ENCODE measurements at regions not wholly inside any gene's neighbourhood (a gene's known extent, or its start where the extent isn't known, plus 50 kb on each side); places are given as distances from the start of the nearest gene placed in this dataset.
"Not testable (repeated sequence)": the region's sequence is repeated elsewhere in the genome, so short reads cannot be mapped to it uniquely, and the experiment has no call there.

DNA sequence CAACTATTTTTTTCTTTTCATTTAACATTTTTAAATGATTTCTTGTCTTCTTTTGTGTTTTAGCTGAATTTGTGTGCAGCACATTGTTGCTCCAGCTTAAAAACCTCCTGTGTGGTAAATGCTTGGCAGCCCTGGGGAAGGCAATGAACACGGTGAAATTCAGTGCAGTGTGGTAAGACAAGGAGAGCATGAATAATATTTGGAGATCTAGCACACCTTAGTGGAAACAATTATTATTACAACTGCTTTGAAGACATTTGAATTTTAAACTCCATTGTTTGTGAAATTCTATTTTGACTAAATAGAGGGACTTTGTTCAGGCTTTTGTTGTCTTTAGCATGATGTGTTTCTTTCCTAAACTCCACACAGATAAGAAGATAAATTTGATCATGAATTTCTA is 242.6 kb upstream of the CXADR start:
- H3K4me3 Mint-ChIP-seq = no peak overlapping the region
- H3K9me3 Mint-ChIP-seq = no peaks in the 10 kb centered on the region
- no peak overlapping the region for H3K27ac Mint-ChIP-seq
- no peaks in the 10 kb centered on the region for H3K27me3 Mint-ChIP-seq
- no peaks in the 10 kb centered on the region for H3K36me3 Mint-ChIP-seq (ENCODE audit: low read depth)
- intact Hi-C loops (cut with micrococcal nuclease) = no loop called here
- H3K4me1 Mint-ChIP-seq (ENCODE audit: low read depth) = no peaks in the 10 kb centered on the region

- Mint-ChIP-seq H3K27me3 (no peaks in the 10 kb centered on the region), H3K9me3 (peaks cover 63% of the 10 kb centered on the region), H3K4me3 (no peak overlapping the region), H3K36me3 (ENCODE audit: low read depth) (no peaks in the 10 kb centered on the region), H3K27ac (no peak overlapping the region), H3K4me1 (ENCODE audit: low read depth) (no peaks in the 10 kb centered on the region)
- intact Hi-C loops (cut with micrococcal nuclease) = no loop called here
Measured at GRCh38 chr21:17279663-17280062, 233.2 kb upstream of the CXADR start.

DNA sequence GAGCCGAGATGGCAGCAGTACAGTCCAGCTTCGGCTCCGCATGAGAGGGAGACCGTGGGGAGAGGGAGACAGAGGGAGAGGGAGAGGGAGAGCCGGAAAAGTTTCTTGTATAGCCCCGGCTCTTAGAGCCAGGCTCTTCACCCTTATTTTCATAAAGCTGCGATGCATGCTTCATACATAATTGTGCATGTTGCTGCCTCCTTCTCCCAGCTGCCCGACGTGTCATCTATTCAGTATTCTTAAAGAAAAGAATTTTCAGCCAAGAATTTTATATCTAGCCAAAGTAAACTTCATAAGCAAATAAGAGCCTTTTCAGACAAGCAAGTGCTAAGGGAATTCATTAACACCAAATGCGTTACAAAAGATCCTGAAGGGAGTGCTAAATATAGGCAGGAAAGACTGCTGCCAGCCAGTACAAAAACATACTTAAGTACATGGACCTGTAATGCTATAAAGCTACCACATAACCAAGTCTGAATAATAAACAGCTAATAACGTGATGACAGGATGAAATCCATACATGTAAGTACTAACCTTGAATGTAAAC is 219.8 kb upstream of the CXADR start:
- intact Hi-C loops (cut with micrococcal nuclease); H3K4me3 Mint-ChIP-seq; H3K4me1 Mint-ChIP-seq (ENCODE audit: low read depth); H3K27ac Mint-ChIP-seq; H3K27me3 Mint-ChIP-seq; H3K36me3 Mint-ChIP-seq (ENCODE audit: low read depth): not testable (repeated sequence)
- H3K9me3 Mint-ChIP-seq = peaks cover 46% of the 10 kb centered on the region

- Mint-ChIP-seq H3K27ac (no peak overlapping the region), H3K4me1 (ENCODE audit: low read depth) (no peaks in the 10 kb centered on the region), H3K9me3 (peaks cover 72% of the 10 kb centered on the region), H3K4me3 (no peak overlapping the region), H3K27me3 (no peaks in the 10 kb centered on the region), H3K36me3 (ENCODE audit: low read depth) (no peaks in the 10 kb centered on the region)
- intact Hi-C loops (cut with micrococcal nuclease) = no loop called here
Measured at GRCh38 chr21:17295997-17296396, 216.8 kb upstream of the CXADR start.

GRCh38 chr21:17299576-17299975 is 213.3 kb upstream of the CXADR start:
- H3K4me1 Mint-ChIP-seq (ENCODE audit: low read depth); H3K4me3 Mint-ChIP-seq; intact Hi-C loops (cut with micrococcal nuclease); H3K27me3 Mint-ChIP-seq; H3K27ac Mint-ChIP-seq; H3K36me3 Mint-ChIP-seq (ENCODE audit: low read depth): not testable (repeated sequence)
- H3K9me3 Mint-ChIP-seq = peaks cover 79% of the 10 kb centered on the region

DNA sequence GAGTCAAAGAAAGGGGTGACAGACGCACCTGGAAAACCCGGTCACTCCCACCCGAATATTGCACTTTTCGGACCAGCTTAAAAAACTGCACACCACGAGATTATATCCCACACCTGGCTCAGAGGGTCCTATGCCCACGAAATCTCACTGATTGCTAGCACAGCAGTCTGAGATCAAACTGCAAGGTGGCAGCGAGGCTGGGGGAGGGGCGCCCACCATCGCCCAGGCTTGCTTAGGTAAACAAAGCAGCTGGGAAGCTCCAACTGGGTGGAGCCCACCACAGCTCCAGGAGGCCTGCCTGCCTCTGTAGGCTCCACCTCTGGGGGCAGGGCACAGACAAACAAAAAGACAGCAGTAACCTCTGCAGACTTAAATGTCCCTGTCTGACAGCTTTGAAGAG is 185.1 kb upstream of the CXADR start:
- intact Hi-C loops (cut with micrococcal nuclease); H3K36me3 Mint-ChIP-seq (ENCODE audit: low read depth); H3K27ac Mint-ChIP-seq; H3K4me3 Mint-ChIP-seq; H3K27me3 Mint-ChIP-seq; H3K4me1 Mint-ChIP-seq (ENCODE audit: low read depth): not testable (repeated sequence)
- H3K9me3 Mint-ChIP-seq = peaks cover 67% of the 10 kb centered on the region

- no peaks in the 10 kb centered on the region for H3K36me3 Mint-ChIP-seq (ENCODE audit: low read depth)
- no peak overlapping the region for H3K4me3 Mint-ChIP-seq
- H3K9me3 Mint-ChIP-seq = peaks cover 22% of the 10 kb centered on the region
- no peaks in the 10 kb centered on the region for H3K4me1 Mint-ChIP-seq (ENCODE audit: low read depth)
- H3K27me3 Mint-ChIP-seq = no peaks in the 10 kb centered on the region
- H3K27ac Mint-ChIP-seq = no peak overlapping the region
- intact Hi-C loops (cut with micrococcal nuclease) = no loop called here
Measured at GRCh38 chr21:17334484-17334883, 178.4 kb upstream of the CXADR start.

DNA sequence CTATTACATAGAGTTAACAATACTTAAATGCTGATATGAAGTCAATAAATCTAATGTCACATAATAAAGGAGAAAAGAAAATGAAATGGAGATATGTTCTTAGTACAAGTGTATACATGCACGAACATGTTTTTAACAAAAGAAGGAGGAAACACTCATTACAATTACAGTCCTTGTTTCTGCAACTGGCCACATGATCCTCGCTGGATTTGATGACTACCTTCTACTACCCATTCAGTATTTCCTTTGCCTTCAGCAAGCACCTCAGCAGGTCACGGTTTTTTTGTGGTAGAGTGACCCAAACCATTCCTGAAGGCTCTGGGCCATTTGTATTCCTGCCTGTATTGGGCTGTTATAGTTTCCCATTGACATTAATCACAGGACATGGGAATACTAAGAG is 172.8 kb upstream of the CXADR start:
- H3K27ac Mint-ChIP-seq = no peak overlapping the region
- H3K36me3 Mint-ChIP-seq (ENCODE audit: low read depth) = no peaks in the 10 kb centered on the region
- no peaks in the 10 kb centered on the region for H3K4me1 Mint-ChIP-seq (ENCODE audit: low read depth)
- no peaks in the 10 kb centered on the region for H3K27me3 Mint-ChIP-seq
- no peak overlapping the region for H3K4me3 Mint-ChIP-seq
- peaks cover 47% of the 10 kb centered on the region for H3K9me3 Mint-ChIP-seq
- intact Hi-C loops (cut with micrococcal nuclease) = no loop called here

- intact Hi-C loops (cut with micrococcal nuclease) = no loop called here
- H3K27ac Mint-ChIP-seq = no peak overlapping the region
- H3K36me3 Mint-ChIP-seq (ENCODE audit: low read depth) = no peaks in the 10 kb centered on the region
- no peaks in the 10 kb centered on the region for H3K4me1 Mint-ChIP-seq (ENCODE audit: low read depth)
- H3K9me3 Mint-ChIP-seq = peaks cover 50% of the 10 kb centered on the region
- no peaks in the 10 kb centered on the region for H3K27me3 Mint-ChIP-seq
- H3K4me3 Mint-ChIP-seq = no peak overlapping the region
Measured at GRCh38 chr21:17343055-17343454, 169.8 kb upstream of the CXADR start.

GRCh38 chr21:17348357-17348756 is 164.5 kb upstream of the CXADR start:
- Mint-ChIP-seq H3K36me3 (ENCODE audit: low read depth) (no peaks in the 10 kb centered on the region), H3K9me3 (peaks cover 45% of the 10 kb centered on the region)
- intact Hi-C loops (cut with micrococcal nuclease) = no loop called here

DNA sequence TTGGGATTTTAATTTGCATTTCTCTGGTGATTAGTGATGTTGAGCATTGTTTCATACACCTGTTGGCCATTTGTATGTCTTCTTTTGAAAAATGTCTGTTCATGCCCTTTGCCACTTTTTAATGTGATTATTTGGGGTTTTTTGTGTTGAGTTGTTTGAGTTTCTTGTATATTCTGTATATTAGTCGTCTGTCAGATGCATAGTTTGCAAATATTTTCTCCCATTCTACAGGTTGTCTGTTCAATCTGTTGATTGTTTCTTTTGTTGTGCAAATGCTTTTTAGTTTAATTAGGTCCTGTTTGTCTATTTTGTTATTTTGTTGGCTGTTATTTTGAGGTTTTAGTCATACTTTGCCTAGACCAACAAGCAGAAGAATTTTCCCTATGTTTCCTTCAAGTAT is 164.0 kb upstream of the CXADR start:
- intact Hi-C loops (cut with micrococcal nuclease) = no loop called here
- H3K27ac Mint-ChIP-seq = no peak overlapping the region
- H3K4me3 Mint-ChIP-seq = no peak overlapping the region
- no peaks in the 10 kb centered on the region for H3K36me3 Mint-ChIP-seq (ENCODE audit: low read depth)
- H3K27me3 Mint-ChIP-seq = no peaks in the 10 kb centered on the region
- no peaks in the 10 kb centered on the region for H3K4me1 Mint-ChIP-seq (ENCODE audit: low read depth)
- peaks cover 40% of the 10 kb centered on the region for H3K9me3 Mint-ChIP-seq

More at GRCh38 chr21:17348357-17348756, 164.5 kb upstream of the CXADR start:
- no peak overlapping the region for H3K4me3 Mint-ChIP-seq
- no peak overlapping the region for H3K27ac Mint-ChIP-seq
- no peaks in the 10 kb centered on the region for H3K27me3 Mint-ChIP-seq
- H3K4me1 Mint-ChIP-seq (ENCODE audit: low read depth) = no peaks in the 10 kb centered on the region

DNA sequence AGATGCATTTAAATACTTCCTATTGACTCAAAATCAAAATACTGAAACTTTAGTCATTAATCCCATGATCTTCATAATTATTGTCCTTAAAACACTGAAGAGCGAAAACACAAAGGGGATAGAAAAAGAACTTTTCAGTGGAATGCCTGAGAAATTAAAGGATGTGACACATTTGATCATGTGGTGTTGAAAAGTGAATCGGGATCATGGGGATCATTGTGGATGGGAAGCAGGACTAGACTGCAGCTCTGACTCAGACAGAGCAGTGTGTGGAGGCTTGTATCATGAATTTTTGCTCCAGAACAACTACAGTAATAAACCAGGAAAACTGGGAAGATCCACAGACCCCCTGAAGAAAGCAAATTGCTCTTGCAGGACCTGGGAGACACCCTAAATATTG is 161.1 kb upstream of the CXADR start:
- H3K4me1 Mint-ChIP-seq (ENCODE audit: low read depth) = no peaks in the 10 kb centered on the region
- H3K27ac Mint-ChIP-seq = no peak overlapping the region
- no peaks in the 10 kb centered on the region for H3K27me3 Mint-ChIP-seq
- no peak overlapping the region for H3K4me3 Mint-ChIP-seq
- H3K36me3 Mint-ChIP-seq (ENCODE audit: low read depth) = no peaks in the 10 kb centered on the region
- peaks cover 35% of the 10 kb centered on the region for H3K9me3 Mint-ChIP-seq
- intact Hi-C loops (cut with micrococcal nuclease) = no loop called here

GRCh38 chr21:17352996-17353655 is 159.7 kb upstream of the CXADR start:
- intact Hi-C loops (cut with micrococcal nuclease) = no loop called here
- Mint-ChIP-seq H3K9me3 (peaks cover 35% of the 10 kb centered on the region), H3K27me3 (no peaks in the 10 kb centered on the region), H3K36me3 (ENCODE audit: low read depth) (no peaks in the 10 kb centered on the region), H3K4me1 (ENCODE audit: low read depth) (no peaks in the 10 kb centered on the region), H3K4me3 (no peak overlapping the region), H3K27ac (no peak overlapping the region)

- intact Hi-C loops (cut with micrococcal nuclease) = no loop called here
- H3K9me3 Mint-ChIP-seq = peaks cover 22% of the 10 kb centered on the region
- H3K4me3 Mint-ChIP-seq = no peak overlapping the region
- H3K36me3 Mint-ChIP-seq (ENCODE audit: low read depth) = no peaks in the 10 kb centered on the region
- H3K27me3 Mint-ChIP-seq = no peaks in the 10 kb centered on the region
- no peaks in the 10 kb centered on the region for H3K4me1 Mint-ChIP-seq (ENCODE audit: low read depth)
- H3K27ac Mint-ChIP-seq = no peak overlapping the region
Measured at GRCh38 chr21:17359781-17360180, 153.1 kb upstream of the CXADR start.

- peaks cover 3% of the 10 kb centered on the region for H3K27me3 Mint-ChIP-seq
- no peak overlapping the region for H3K4me3 Mint-ChIP-seq
- H3K36me3 Mint-ChIP-seq (ENCODE audit: low read depth) = no peaks in the 10 kb centered on the region
- H3K9me3 Mint-ChIP-seq = peaks cover 6% of the 10 kb centered on the region
- no peaks in the 10 kb centered on the region for H3K4me1 Mint-ChIP-seq (ENCODE audit: low read depth)
- intact Hi-C loops (cut with micrococcal nuclease) = no loop called here
- H3K27ac Mint-ChIP-seq = no peak overlapping the region
Measured at GRCh38 chr21:17368748-17369363, 144.0 kb upstream of the CXADR start.

All from dendritic cell treated with granulocyte-macrophage colony-stimulating factor and Interleukin-4, amounts not matched to agents 40 ng/mL and 50 ng/mL, for 4 days (primary cell).